ENCODE measurements at regions not wholly inside any gene's neighbourhood (a gene's known extent, or its start where the extent isn't known, plus 50 kb on each side); places are given as distances from the start of the nearest gene placed in this dataset.

GRCh38 chr7:1359681-1360485, 99.4 kb downstream of the MICALL2 start:
- DNase-seq (ENCODE audit: low read depth in 2 of 2): no peak

GRCh38 chr7:1360521-1360971, 98.7 kb downstream of the MICALL2 start:
- DNase-seq (ENCODE audit: low read depth in 2 of 2): no peak

- no peak for DNase-seq (ENCODE audit: low read depth in 2 of 2)
Observed at GRCh38 chr7:1361016-1361755, 98.1 kb downstream of the MICALL2 start.

GRCh38 chr7:1361756-1362125, 97.5 kb downstream of the MICALL2 start:
- no peak for DNase-seq (ENCODE audit: low read depth in 2 of 2)

GRCh38 chr7:1362301-1362700, 97.0 kb downstream of the MICALL2 start:
- DNase-seq (ENCODE audit: low read depth in 2 of 2): no peak

- no peak for DNase-seq (ENCODE audit: low read depth in 2 of 2)
Observed at GRCh38 chr7:1364068-1364905, 95.0 kb downstream of the MICALL2 start.

- DNase-seq (ENCODE audit: low read depth in 2 of 2): no peak
Observed at GRCh38 chr7:1364906-1365570, 94.2 kb downstream of the MICALL2 start.

- DNase-seq (ENCODE audit: low read depth in 2 of 2): no peak
Observed at GRCh38 chr7:1365846-1366245, 93.4 kb downstream of the MICALL2 start.

- DNase-seq (ENCODE audit: low read depth in 2 of 2): no peak
Observed at GRCh38 chr7:1366801-1367405, 92.4 kb downstream of the MICALL2 start.

- no peak for DNase-seq (ENCODE audit: low read depth in 2 of 2)
Observed at GRCh38 chr7:1367501-1368183, 91.6 kb downstream of the MICALL2 start.

GRCh38 chr7:1368184-1368681, 91.0 kb downstream of the MICALL2 start:
- DNase-seq (ENCODE audit: low read depth in 2 of 2): no peak

- DNase-seq (ENCODE audit: low read depth in 2 of 2): peak; percentile 2 to 27
Observed at GRCh38 chr7:1368682-1369571, 90.3 kb downstream of the MICALL2 start.

- no peak for DNase-seq (ENCODE audit: low read depth in 2 of 2)
Observed at GRCh38 chr7:1369916-1370657, 89.2 kb downstream of the MICALL2 start.

GRCh38 chr7:1370738-1371137, 88.5 kb downstream of the MICALL2 start:
- no peak for DNase-seq (ENCODE audit: low read depth in 2 of 2)

GRCh38 chr7:1372063-1372462, 87.2 kb downstream of the MICALL2 start:
- DNase-seq (ENCODE audit: low read depth in 2 of 2): no peak

- DNase-seq (ENCODE audit: low read depth in 2 of 2): no peak
Observed at GRCh38 chr7:1372671-1373379, 86.4 kb downstream of the MICALL2 start.

GRCh38 chr7:1377111-1377909, 82.0 kb downstream of the MICALL2 start:
- DNase-seq (ENCODE audit: low read depth in 2 of 2): no peak

All from stimulated activated CD4-positive, alpha-beta T cell treated with anti-CD3 and anti-CD28 coated beads, Interleukin-1b, Interleukin-23, amount 100 ng/mL, for 4 hours (primary cell).